Lower leg skin (tissue), 3 donors: ENCODE measurements at regions not wholly inside any gene's neighbourhood (a gene's known extent, or its start where the extent isn't known, plus 50 kb on each side); places are given as distances from the start of the nearest gene placed in this dataset.

Experiments
- POLR2A ChIP-seq, 2 donors: fragments of 450-650 bp; IDR thresholded peaks; one replicate each; pipeline ENCODE4 v1.6.1; 2016 to 2017; ENCODE audit warnings: antibody characterized with exemption in 2 of 2, mild to moderate bottlenecking in 1 of 2, moderate library complexity in 1 of 2
- TF ChIP-seq, protein P1 (sequence below), 3 donors: fragments of 450-650 bp; IDR thresholded peaks; one replicate each; pipeline ENCODE4 v1.5.1; 2016; ENCODE audit warnings: antibody characterized with exemption in 3 of 3, mild to moderate bottlenecking in 3 of 3, moderate library complexity in 2 of 3

DNA sequence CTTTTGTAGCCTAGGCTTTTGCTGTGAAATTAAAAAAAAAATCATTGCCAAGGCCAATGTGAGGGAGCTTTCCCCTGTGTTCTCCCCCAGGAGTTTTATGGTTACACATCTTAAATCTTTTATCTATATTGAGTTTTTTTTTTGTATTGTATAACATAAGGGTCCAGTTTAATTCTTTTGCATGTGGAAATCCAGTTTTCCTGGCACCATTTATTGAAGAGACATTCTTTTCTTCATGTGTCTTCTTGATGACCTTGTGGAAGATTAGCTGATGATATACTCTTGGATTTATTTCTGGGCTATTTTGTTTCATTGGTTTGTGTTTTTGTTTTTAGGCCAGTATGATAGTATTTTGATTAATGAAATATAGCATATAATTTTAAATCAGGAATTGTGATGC, 225.0 kb downstream of the ADAM29 start:
- TF ChIP-seq, protein P1, sequence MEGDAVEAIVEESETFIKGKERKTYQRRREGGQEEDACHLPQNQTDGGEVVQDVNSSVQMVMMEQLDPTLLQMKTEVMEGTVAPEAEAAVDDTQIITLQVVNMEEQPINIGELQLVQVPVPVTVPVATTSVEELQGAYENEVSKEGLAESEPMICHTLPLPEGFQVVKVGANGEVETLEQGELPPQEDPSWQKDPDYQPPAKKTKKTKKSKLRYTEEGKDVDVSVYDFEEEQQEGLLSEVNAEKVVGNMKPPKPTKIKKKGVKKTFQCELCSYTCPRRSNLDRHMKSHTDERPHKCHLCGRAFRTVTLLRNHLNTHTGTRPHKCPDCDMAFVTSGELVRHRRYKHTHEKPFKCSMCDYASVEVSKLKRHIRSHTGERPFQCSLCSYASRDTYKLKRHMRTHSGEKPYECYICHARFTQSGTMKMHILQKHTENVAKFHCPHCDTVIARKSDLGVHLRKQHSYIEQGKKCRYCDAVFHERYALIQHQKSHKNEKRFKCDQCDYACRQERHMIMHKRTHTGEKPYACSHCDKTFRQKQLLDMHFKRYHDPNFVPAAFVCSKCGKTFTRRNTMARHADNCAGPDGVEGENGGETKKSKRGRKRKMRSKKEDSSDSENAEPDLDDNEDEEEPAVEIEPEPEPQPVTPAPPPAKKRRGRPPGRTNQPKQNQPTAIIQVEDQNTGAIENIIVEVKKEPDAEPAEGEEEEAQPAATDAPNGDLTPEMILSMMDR (IDR thresholded peaks at IDR 0.05), result no peak
- TF ChIP-seq POLR2A (IDR thresholded peaks at IDR 0.05), result no peak
